ENCODE measurements at regions not wholly inside any gene's neighbourhood (a gene's known extent, or its start where the extent isn't known, plus 50 kb on each side); places are given as distances from the start of the nearest gene placed in this dataset.

DNA sequence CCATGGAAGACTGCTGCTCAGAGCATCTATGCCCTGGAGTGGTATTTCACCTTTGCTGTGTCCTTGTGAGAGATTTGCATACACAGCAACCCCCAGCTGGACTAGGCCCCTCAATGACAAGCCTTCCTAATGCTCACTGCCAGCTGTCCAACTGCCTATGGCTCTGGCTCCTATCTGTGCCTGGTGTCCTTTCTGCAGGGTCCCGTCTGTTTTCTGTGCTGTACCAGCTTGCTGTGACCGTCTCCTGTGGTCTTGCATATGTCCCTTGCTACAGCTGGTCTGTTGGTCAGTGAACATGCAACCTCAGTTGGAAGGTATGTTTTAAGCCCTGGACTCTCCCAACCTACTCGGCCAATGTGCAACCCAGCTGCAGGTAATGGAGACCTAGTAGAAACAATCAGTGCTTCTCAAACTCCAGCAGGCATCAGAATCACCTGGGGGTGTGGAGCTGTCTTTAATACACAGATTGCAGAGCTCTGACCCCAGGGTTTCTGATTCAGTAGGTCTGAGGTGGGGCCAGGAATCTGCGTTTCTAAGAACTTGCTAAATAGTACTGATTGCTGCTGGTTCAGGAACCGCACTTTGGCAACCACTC is 306.4 kb upstream of the ZNF32 start:
- no CpG with 5 or more reads among the region's 5 CpGs for whole genome bisulfite sequencing (ENCODE audit: insufficient coverage, low lambda C conversion rate)
- H3K9me3 ChIP-seq (ENCODE audit: control insufficient read depth, low read depth, low read length), result no peaks in the 10 kb centered on the region
- no peak overlapping the region for H3K27ac ChIP-seq (ENCODE audit: low read length)
- H3K27me3 ChIP-seq (ENCODE audit: control insufficient read depth, insufficient read depth, low read length), result peaks cover 2% of the 10 kb centered on the region
- no peaks in the 10 kb centered on the region for H3K36me3 ChIP-seq (ENCODE audit: control insufficient read depth, insufficient read depth, low read length)
- no peak for DNase-seq
- no peak overlapping the region for H3K4me3 ChIP-seq (ENCODE audit: low read length)
- H3K4me1 ChIP-seq (ENCODE audit: control insufficient read depth, insufficient read depth, low read length), result no peaks in the 10 kb centered on the region

DNA sequence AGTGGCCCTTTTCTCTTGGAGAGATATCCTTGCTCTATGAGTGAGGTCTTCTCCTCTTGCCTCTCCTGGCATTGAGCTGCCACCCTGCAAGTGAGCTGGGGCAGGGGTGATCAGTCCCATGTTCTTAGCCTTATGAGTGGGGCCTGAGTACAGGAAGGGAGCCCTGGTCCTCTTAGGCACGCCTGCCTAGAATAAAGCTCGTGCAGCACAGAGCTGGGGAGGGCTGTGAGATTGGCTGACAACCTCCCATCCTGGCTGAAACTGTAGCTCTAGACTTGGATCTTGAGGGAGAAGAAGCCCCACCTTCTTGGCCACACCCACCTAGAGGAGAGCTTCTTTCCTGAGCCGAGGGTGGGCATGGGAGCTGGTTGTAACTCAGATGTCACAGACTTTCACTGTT is 305.0 kb upstream of the ZNF32 start:
- H3K36me3 ChIP-seq (ENCODE audit: control insufficient read depth, insufficient read depth, low read length), result no peaks in the 10 kb centered on the region
- no peaks in the 10 kb centered on the region for H3K4me1 ChIP-seq (ENCODE audit: control insufficient read depth, insufficient read depth, low read length)
- no peak overlapping the region for H3K4me3 ChIP-seq (ENCODE audit: low read length)
- peaks cover 2% of the 10 kb centered on the region for H3K27me3 ChIP-seq (ENCODE audit: control insufficient read depth, insufficient read depth, low read length)
- no peaks in the 10 kb centered on the region for H3K9me3 ChIP-seq (ENCODE audit: control insufficient read depth, low read depth, low read length)
- WGBS (ENCODE audit: insufficient coverage, low lambda C conversion rate), result no CpG with 5 or more reads among the region's 3 CpGs
- no peak overlapping the region for H3K27ac ChIP-seq (ENCODE audit: low read length)
- no peak for DNase-seq

DNA sequence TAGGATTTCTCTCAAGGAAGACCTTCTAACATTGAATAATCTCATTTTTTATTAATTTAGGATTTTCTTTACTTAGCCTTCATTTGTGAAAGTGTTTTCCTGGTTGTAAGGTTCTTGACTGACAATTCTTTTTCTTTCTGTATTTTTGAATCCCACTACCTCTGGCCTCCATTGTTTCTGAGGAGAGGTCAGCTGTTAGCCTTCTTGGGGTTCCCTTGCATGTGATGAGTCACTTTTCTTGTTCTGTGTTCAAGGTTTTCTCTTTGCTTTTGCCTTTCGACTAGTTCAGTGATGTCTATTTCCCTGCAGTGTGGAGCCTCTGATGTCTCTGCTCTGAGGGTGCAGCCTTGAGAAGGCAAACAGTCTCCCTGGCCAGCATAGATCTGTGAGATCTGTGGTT is 304.1 kb upstream of the ZNF32 start:
- WGBS (ENCODE audit: insufficient coverage, low lambda C conversion rate), result no CpG with 5 or more reads among the region's 1 CpG
- no peaks in the 10 kb centered on the region for H3K9me3 ChIP-seq (ENCODE audit: control insufficient read depth, low read depth, low read length)
- H3K4me3 ChIP-seq (ENCODE audit: low read length), result no peak overlapping the region
- H3K27ac ChIP-seq (ENCODE audit: low read length), result no peak overlapping the region
- no peak for DNase-seq
- H3K27me3 ChIP-seq (ENCODE audit: control insufficient read depth, insufficient read depth, low read length), result peaks cover 2% of the 10 kb centered on the region
- no peaks in the 10 kb centered on the region for H3K36me3 ChIP-seq (ENCODE audit: control insufficient read depth, insufficient read depth, low read length)
- H3K4me1 ChIP-seq (ENCODE audit: control insufficient read depth, insufficient read depth, low read length), result no peaks in the 10 kb centered on the region

DNA sequence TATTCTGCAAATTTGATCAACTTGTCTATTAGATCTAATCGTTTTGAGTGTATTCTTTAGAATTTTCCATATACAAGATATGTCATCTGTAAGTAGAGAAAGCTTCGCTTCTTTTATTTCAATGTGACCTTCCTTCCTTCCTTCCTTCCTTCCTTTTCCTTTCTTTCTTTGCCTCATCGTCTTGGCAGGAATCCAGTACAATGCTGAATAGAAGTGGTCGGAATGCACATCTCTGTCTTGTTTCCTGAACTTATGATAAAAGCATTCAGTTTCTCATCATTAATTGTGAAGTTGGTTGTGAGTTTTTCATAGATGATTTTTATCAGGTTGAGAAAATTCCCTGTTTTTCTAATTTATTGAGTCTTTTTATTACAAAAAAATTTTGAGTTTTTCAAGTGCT is 300.7 kb upstream of the ZNF32 start:
- no peaks in the 10 kb centered on the region for H3K9me3 ChIP-seq (ENCODE audit: control insufficient read depth, low read depth, low read length)
- WGBS (ENCODE audit: insufficient coverage, low lambda C conversion rate), result 82% methylated on average over 3 of the region's 4 CpGs
- DNase-seq, result no peak
- peaks cover 2% of the 10 kb centered on the region for H3K27me3 ChIP-seq (ENCODE audit: control insufficient read depth, insufficient read depth, low read length)
- no peaks in the 10 kb centered on the region for H3K36me3 ChIP-seq (ENCODE audit: control insufficient read depth, insufficient read depth, low read length)
- H3K4me1 ChIP-seq (ENCODE audit: control insufficient read depth, insufficient read depth, low read length), result no peaks in the 10 kb centered on the region
- no peak overlapping the region for H3K27ac ChIP-seq (ENCODE audit: low read length)
- H3K4me3 ChIP-seq (ENCODE audit: low read length), result no peak overlapping the region

DNA sequence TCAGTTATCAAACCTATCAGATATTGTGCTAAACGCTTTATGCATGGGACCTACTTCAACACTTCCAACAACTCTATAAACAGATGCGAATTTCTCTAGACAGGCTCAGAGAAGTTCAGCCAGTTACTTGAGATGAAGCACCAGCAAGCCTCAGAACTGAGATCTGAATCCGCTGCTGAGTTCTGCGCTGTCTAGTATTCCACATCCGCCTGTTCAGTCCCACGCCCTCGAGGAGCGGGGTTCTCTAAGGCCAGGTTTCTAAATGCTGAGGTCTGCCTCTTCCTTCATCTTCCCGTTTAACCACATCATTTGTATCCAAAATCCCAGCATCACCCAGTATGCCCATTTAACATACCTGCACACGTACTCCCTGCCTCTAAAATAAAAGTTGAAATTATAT is 297.8 kb upstream of the ZNF32 start:
- DNase-seq, result no peak
- H3K4me3 ChIP-seq (ENCODE audit: low read length), result no peak overlapping the region
- 93% methylated on average over 3 of the region's 10 CpGs for WGBS (ENCODE audit: insufficient coverage, low lambda C conversion rate)
- H3K4me1 ChIP-seq (ENCODE audit: control insufficient read depth, insufficient read depth, low read length), result no peaks in the 10 kb centered on the region
- no peak overlapping the region for H3K27ac ChIP-seq (ENCODE audit: low read length)
- H3K9me3 ChIP-seq (ENCODE audit: control insufficient read depth, low read depth, low read length), result no peaks in the 10 kb centered on the region
- H3K36me3 ChIP-seq (ENCODE audit: control insufficient read depth, insufficient read depth, low read length), result no peaks in the 10 kb centered on the region
- no peaks in the 10 kb centered on the region for H3K27me3 ChIP-seq (ENCODE audit: control insufficient read depth, insufficient read depth, low read length)

DNA sequence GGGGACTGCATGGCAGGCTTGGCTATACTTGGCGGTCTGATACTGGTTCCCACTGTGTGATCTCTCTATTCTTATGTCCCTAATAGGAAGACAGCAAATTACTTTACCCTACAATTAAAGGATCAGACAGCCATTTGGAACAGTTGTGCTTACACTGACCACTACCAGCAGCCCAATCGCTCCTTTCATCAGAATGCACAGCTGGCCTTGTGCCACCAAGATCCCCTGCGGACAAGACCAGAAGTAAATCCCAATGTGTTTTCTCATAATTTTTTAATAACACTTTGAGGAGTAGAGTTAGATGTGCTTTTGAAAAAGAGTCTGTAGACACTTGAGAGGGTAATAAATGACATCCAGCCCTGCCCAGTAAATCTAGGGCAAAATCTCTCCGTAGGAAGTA is 297.2 kb upstream of the ZNF32 start:
- Histone ChIP-seq H3K4me3 (ENCODE audit: low read length) (no peak overlapping the region), H3K4me1 (ENCODE audit: control insufficient read depth, insufficient read depth, low read length) (no peaks in the 10 kb centered on the region)
- WGBS (ENCODE audit: insufficient coverage, low lambda C conversion rate), result no CpG with 5 or more reads among the region's 4 CpGs

DNA sequence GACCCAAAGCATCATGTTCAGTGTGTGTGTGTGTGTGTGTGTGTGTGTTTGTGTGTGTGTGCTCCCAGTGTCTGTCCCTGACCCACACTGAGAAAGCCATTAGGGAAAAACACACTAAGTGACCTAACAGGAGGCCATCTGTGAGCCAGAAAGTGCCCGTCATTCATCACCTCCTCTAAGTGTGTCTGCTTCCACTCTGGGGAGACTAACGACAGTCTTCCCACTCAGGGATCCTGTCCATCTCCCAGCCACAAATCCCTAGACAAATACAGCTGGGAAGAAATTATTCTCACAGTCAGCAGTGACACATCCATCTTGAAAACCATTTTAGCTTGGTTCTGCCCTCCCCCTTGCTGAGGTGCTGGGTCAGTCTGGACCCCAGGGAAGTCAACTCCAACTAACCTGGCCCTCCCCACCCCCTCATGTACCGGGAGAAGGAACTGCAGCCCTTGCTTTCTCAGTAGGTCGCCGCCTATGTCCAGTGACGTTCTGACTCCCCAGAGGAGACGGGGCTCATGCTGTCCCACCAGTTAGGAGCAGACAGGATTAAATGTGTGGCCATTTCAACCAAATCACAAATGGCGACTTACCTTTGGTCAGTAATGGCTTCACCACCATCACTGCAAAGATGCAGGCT is 296.5 kb upstream of the ZNF32 start:
- Histone ChIP-seq H3K4me3 (ENCODE audit: low read length) (no peak overlapping the region), H3K27ac (ENCODE audit: low read length) (no peak overlapping the region), H3K4me1 (ENCODE audit: control insufficient read depth, insufficient read depth, low read length) (no peaks in the 10 kb centered on the region), H3K36me3 (ENCODE audit: control insufficient read depth, insufficient read depth, low read length) (no peaks in the 10 kb centered on the region), H3K27me3 (ENCODE audit: control insufficient read depth, insufficient read depth, low read length) (no peaks in the 10 kb centered on the region), H3K9me3 (ENCODE audit: control insufficient read depth, low read depth, low read length) (no peaks in the 10 kb centered on the region)
- WGBS (ENCODE audit: insufficient coverage, low lambda C conversion rate), result no CpG with 5 or more reads among the region's 8 CpGs
- no peak for DNase-seq

More for the DNA sequence above, 297.2 kb upstream of the ZNF32 start:
- no peak overlapping the region for H3K27ac ChIP-seq (ENCODE audit: low read length)
- no peaks in the 10 kb centered on the region for H3K27me3 ChIP-seq (ENCODE audit: control insufficient read depth, insufficient read depth, low read length)
- no peak for DNase-seq
- no peaks in the 10 kb centered on the region for H3K36me3 ChIP-seq (ENCODE audit: control insufficient read depth, insufficient read depth, low read length)
- no peaks in the 10 kb centered on the region for H3K9me3 ChIP-seq (ENCODE audit: control insufficient read depth, low read depth, low read length)

DNA sequence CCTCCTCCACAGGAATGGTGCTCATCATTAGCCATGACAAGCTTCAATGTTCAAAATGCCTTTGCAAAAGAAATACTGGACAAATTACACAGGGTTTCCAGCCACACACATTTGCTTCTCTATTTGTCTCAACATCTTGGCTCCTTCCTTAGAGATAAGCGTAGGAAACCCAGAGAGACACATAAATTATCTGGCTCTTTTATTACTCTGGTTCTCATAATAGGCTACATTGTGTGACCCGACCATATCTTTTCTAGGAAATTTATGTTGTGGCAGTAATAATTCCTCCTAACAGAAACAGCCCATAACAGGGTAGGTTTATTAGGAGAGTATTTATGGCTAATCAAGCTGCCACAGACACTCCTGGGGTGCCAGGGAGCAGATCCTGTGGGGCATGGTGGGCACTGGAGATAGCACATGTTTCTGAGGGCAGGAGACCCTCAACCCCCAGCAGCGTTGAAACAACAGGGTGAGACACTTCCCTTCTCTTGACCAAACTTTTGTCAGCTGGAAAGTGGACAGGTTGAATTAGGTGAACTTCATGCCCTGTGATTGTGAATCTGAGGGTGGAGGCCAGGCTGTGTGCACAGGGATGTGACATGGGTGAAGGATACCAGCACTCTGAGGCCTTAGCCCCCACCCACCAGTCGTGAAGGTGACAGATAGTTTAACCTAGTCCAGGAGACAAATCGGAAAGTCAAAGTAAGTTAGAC is 295.9 kb upstream of the ZNF32 start:
- no CpG with 5 or more reads among the region's 5 CpGs for WGBS (ENCODE audit: insufficient coverage, low lambda C conversion rate)
- Histone ChIP-seq H3K27me3 (ENCODE audit: control insufficient read depth, insufficient read depth, low read length) (no peaks in the 10 kb centered on the region), H3K27ac (ENCODE audit: low read length) (no peak overlapping the region), H3K4me1 (ENCODE audit: control insufficient read depth, insufficient read depth, low read length) (no peaks in the 10 kb centered on the region), H3K9me3 (ENCODE audit: control insufficient read depth, low read depth, low read length) (no peaks in the 10 kb centered on the region), H3K4me3 (ENCODE audit: low read length) (no peak overlapping the region), H3K36me3 (ENCODE audit: control insufficient read depth, insufficient read depth, low read length) (no peaks in the 10 kb centered on the region)
- DNase-seq, result no peak

DNA sequence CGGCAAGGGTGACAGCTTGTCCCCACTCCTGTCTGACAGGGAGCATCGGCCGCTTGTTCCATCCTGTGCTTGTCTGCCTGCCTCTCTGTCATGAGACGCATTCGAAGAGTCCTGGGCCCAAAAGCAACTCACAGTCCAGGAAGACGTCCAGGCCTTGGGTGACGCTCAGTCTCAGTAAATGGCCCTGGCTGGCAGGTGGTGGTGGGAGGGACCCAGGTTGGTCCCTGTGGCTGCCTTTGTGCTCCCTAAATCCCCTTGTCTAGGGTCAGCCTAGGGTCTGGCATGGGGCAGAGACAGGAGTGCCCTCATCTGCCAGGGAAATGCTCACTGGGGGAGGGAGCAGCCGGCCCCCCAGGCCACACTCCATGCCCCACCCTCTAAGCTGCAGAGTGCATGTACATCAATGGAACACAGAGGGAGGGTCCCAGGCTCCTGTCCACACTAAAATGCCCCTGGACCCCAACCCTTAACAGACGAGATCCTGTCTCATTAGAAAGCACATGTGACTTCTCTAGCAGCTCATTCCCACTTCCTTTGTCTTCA is 295.2 kb upstream of the ZNF32 start:
- Histone ChIP-seq H3K36me3 (ENCODE audit: control insufficient read depth, insufficient read depth, low read length) (no peaks in the 10 kb centered on the region), H3K27ac (ENCODE audit: low read length) (no peak overlapping the region), H3K4me3 (ENCODE audit: low read length) (no peak overlapping the region), H3K4me1 (ENCODE audit: control insufficient read depth, insufficient read depth, low read length) (no peaks in the 10 kb centered on the region), H3K9me3 (ENCODE audit: control insufficient read depth, low read depth, low read length) (no peaks in the 10 kb centered on the region), H3K27me3 (ENCODE audit: control insufficient read depth, insufficient read depth, low read length) (no peaks in the 10 kb centered on the region)
- WGBS (ENCODE audit: insufficient coverage, low lambda C conversion rate), result no CpG with 5 or more reads among the region's 9 CpGs
- DNase-seq, result no peak

DNA sequence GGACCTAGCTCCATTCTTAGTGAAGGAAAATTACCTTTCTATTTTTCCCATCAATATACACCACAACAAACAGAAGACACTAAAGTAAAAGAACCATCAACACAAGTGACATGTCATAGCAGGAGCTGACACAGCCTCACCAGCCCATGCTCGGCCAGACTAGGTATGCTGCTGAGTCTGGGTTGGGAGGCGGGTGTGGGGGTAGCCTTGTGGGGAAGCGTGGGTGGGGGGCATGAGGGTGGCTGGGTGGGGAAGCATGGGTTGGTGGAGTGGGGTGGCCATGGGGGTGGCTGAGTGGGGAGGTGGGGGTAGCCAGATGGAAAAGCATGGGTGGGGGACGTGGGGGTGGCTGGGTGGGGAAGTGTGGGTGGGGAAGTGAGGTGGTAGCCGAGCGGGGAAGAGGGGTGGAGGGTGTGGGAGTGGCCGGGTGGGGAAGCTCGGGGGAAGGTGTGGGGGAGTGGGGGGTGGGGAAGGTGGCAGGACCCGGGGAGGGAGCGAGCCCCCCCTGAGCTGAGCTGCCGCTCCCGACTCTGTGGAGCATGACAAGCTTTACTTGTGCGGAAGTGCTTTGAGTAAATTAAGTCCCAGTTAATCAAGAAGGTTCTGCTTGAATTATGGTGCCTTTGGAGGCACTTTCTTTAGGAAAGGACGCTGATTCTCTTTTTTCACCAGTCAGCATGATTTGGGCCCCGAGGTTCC is 294.6 kb upstream of the ZNF32 start:
- H3K9me3 ChIP-seq (ENCODE audit: control insufficient read depth, low read depth, low read length), result no peaks in the 10 kb centered on the region
- no CpG with 5 or more reads among the region's 15 CpGs for whole genome bisulfite sequencing (ENCODE audit: insufficient coverage, low lambda C conversion rate)
- H3K36me3 ChIP-seq (ENCODE audit: control insufficient read depth, insufficient read depth, low read length), result no peaks in the 10 kb centered on the region
- H3K27ac ChIP-seq (ENCODE audit: low read length), result no peak overlapping the region
- H3K4me1 ChIP-seq (ENCODE audit: control insufficient read depth, insufficient read depth, low read length), result no peaks in the 10 kb centered on the region
- DNase-seq, result no peak
- H3K27me3 ChIP-seq (ENCODE audit: control insufficient read depth, insufficient read depth, low read length), result no peaks in the 10 kb centered on the region
- no peak overlapping the region for H3K4me3 ChIP-seq (ENCODE audit: low read length)
